K562 (cell line): ENCODE measurements at regions not wholly inside any gene's neighbourhood (a gene's known extent, or its start where the extent isn't known, plus 50 kb on each side); places are given as distances from the start of the nearest gene placed in this dataset.

Experiments used
- CTCF ChIP-seq, 3 experiments: IDR thresholded peaks in 2 of 3; conservative IDR thresholded peaks in 1 of 3; 2 replicates each; pipeline ENCODE4 v1.5.1; 2011 to 2012; ENCODE audit warnings: low read length in 3 of 3, mild to moderate bottlenecking in 3 of 3, control low read depth in 2 of 3, improper control_type of control experiment in 1 of 3, inconsistent platforms in 1 of 3, low read depth in 1 of 3, mixed read lengths in 1 of 3, moderate library complexity in 1 of 3; ENCODE audit not compliant: insufficient read depth in 2 of 3
- KLF10 ChIP-seq: fragments of 250-450 bp; sonication (Bioruptor Pico); IDR thresholded peaks from 2 replicates; pipeline ENCODE4 v1.6.1; 2021; ENCODE audit warnings: matching md5 sums
- POLR2AphosphoS5 ChIP-seq: IDR thresholded peaks from 2 replicates; pipeline ENCODE4 v1.6.1; 2011; ENCODE audit warnings: mild to moderate bottlenecking, low read depth, low read length, moderate library complexity; ENCODE audit not compliant: control insufficient read depth, insufficient read depth

DNA sequence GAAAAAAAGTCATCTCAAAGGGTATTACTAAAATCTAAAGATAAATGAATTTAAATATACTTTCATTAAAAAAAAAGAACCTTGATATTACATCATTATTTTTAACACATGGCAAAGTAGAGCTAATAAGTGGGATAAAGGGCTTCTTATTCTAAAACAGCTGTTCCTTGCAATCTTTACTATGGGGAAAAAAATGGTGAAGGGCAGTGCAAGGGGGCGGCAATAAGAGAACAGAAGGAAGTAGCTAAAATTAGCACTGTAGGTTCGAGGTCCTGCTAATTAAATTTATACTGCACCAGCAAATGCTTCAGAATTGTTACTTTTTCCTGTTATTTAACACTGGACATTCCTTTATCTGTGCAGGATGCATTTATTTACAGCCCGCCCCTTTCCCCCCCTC, 89.4 kb upstream of the HPF1 start:
- TF ChIP-seq CTCF (IDR thresholded peaks at IDR 0.05 in 2 of 3, conservative IDR thresholded peaks at IDR 0.05 in 1 of 3; ENCODE audit: insufficient read depth in 2 of 3, low read depth in 1 of 3, low read length in 3 of 3): no peak
- no peak for TF ChIP-seq POLR2AphosphoS5
- TF ChIP-seq KLF10 (CRISPR knock-in tag): no peak
